ENCODE measurements at regions not wholly inside any gene's neighbourhood (a gene's known extent, or its start where the extent isn't known, plus 50 kb on each side); places are given as distances from the start of the nearest gene placed in this dataset.

- TF ChIP-seq GATA2 (IDR thresholded peaks at IDR 0.05; ENCODE audit: low read depth, low read length) = no peak
- TF ChIP-seq GATA3 (IDR thresholded peaks at IDR 0.05; ENCODE audit: low read depth, low read length) = no peak
Observed at GRCh38 chr3:81927811-81928210, 166.4 kb upstream of the GBE1 start.
